Uterus (tissue), 3 donors: ENCODE measurements at regions not wholly inside any gene's neighbourhood (a gene's known extent, or its start where the extent isn't known, plus 50 kb on each side); places are given as distances from the start of the nearest gene placed in this dataset.

Experiments
- DNase-seq, 2 donors: peaks; one replicate each; pipeline ENCODE4 v3.0.0-alpha.2; 2019 to 2020
- H3K27ac ChIP-seq, 2 donors: fragments of 200-600 bp; sonication (generic); 1 replicate in 1 of 2; 2 replicates in 1 of 2; pipeline ENCODE4 v1.5.1; 2016 to 2018
- H3K27me3 ChIP-seq, 2 donors: fragments of 200-600 bp; sonication (generic); one replicate each; pipeline ENCODE4 v1.5.1; 2018 to 2019; ENCODE audit warnings: control low read depth in 1 of 2
- H3K36me3 ChIP-seq, 2 donors: fragments of 200-600 bp; sonication (generic); one replicate each; pipeline ENCODE4 v1.5.1; 2019; ENCODE audit warnings: control low read depth in 1 of 2
- H3K4me1 ChIP-seq, 2 donors: fragments of 200-600 bp; sonication (generic); one replicate each; pipeline ENCODE4 v1.5.1; 2018 to 2019; ENCODE audit warnings: control low read depth in 1 of 2
- H3K4me3 ChIP-seq, 2 donors: fragments of 200-600 bp; sonication (generic); 1 replicate in 1 of 2; 2 replicates in 1 of 2; pipeline ENCODE4 v1.5.1; 2018 to 2019; ENCODE audit warnings: mild to moderate bottlenecking in 1 of 2
- H3K9me3 ChIP-seq, 2 donors: fragments of 200-600 bp; sonication (generic); one replicate each; pipeline ENCODE4 v1.5.1; 2019; ENCODE audit warnings: control low read depth in 1 of 2
- POLR2A ChIP-seq, 2 donors: fragments of 450-650 bp; IDR thresholded peaks; one replicate each; pipeline ENCODE4 v1.6.1; 2016; ENCODE audit warnings: antibody characterized with exemption in 2 of 2, mild to moderate bottlenecking in 1 of 2, moderate library complexity in 1 of 2
- intact Hi-C: fragments of 100-400 bp; cut with DNase I; formaldehyde crosslinking; loops from one replicate; pipeline ENCODE4 v1.15.1; 2023; ENCODE audit warnings: low total_unique reads
- TF ChIP-seq, protein P1 (sequence below), 4 experiments: fragments of 200-600 bp in 2 of 4; fragments of 450-650 bp in 2 of 4; sonication (generic) in 2 of 4; IDR thresholded peaks; one replicate each; pipeline ENCODE4 v1.5.1; 2016 to 2019; ENCODE audit warnings: antibody characterized with exemption in 4 of 4, mild to moderate bottlenecking in 2 of 4, moderate library complexity in 1 of 4
- donor health status: DM: yes; HTN: yes; CAD: no.

DNA sequence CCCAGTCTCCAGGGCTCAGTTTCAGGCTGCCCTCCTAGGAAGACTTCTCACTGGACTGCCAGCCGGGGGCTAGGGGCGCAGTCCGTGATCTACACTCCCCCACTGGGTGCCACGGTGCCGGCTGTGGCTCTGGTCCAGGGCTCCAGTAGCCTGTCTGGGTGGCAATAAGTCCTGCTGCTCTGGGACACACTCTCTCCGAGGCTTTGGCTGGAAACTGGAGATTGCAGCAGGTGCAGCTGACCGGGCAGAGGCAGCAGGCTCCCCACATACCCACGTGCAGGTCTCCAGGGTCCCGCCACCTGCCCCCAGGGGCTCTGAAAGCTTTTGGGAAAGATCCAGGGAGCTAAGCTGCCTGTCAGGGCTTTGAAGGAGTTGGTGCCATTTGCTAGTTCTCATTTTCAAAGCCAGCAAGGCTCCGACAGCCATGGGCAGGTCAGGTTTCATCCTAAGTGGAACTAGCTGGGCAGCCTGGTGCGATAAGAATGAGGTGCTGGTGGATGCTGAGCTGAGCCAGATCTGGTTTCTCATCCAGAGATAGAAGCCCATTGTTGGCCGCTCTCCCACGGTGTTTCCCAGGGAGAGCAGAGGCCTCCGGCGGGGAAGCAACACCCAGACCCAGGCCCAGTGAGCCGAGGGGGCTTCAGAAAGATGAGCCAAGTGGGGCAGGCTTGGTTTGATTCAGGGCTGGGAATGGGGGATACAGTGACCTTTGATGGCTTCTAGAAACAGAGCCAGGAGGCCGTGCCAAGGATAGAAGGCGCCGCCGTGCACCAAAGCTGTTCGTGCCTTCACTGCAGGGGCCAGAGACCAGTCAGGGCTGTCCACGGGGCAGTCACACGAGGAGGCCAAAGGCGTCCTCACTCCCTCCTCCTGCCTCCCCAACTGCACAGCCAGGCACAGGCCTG, 141.7 kb upstream of the GPC1 start:
- Histone ChIP-seq H3K27ac (no peak overlapping the region), H3K4me3 (no peak overlapping the region), H3K9me3 (no peaks in the 10 kb centered on the region), H3K36me3 (no peaks in the 10 kb centered on the region), H3K27me3 (no peaks in the 10 kb centered on the region), H3K4me1 (no peaks in the 10 kb centered on the region)
- intact Hi-C loops = no loop called here
- no peak for TF ChIP-seq POLR2A (IDR thresholded peaks at IDR 0.05)
- TF ChIP-seq, protein P1, sequence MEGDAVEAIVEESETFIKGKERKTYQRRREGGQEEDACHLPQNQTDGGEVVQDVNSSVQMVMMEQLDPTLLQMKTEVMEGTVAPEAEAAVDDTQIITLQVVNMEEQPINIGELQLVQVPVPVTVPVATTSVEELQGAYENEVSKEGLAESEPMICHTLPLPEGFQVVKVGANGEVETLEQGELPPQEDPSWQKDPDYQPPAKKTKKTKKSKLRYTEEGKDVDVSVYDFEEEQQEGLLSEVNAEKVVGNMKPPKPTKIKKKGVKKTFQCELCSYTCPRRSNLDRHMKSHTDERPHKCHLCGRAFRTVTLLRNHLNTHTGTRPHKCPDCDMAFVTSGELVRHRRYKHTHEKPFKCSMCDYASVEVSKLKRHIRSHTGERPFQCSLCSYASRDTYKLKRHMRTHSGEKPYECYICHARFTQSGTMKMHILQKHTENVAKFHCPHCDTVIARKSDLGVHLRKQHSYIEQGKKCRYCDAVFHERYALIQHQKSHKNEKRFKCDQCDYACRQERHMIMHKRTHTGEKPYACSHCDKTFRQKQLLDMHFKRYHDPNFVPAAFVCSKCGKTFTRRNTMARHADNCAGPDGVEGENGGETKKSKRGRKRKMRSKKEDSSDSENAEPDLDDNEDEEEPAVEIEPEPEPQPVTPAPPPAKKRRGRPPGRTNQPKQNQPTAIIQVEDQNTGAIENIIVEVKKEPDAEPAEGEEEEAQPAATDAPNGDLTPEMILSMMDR (IDR thresholded peaks at IDR 0.05) = no peak
- no peak for DNase-seq

DNA sequence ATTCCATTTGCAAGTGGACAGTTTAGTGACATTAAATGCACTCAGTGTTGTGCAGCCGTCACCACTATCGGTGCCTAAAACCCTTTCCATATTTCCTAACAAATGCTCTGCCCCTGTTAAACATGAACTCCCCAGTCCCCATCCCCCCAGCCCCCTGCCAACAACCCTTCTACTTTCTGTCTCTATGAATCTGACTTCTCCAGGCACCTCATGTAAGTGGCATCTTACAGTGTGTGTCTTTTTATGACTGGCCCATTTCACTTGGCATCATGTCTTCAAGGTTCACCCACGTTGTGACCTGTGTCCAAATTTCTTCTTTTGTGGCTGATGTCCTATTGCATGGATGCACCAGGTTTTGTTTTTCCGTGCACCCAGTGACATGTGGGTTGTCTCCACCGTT, 140.9 kb upstream of the GPC1 start:
- Histone ChIP-seq H3K27me3 (no peaks in the 10 kb centered on the region), H3K27ac (no peak overlapping the region), H3K4me3 (no peak overlapping the region), H3K36me3 (no peaks in the 10 kb centered on the region), H3K9me3 (no peaks in the 10 kb centered on the region), H3K4me1 (no peaks in the 10 kb centered on the region)
- TF ChIP-seq, protein P1 (IDR thresholded peaks at IDR 0.05) = no peak
- no peak for TF ChIP-seq POLR2A (IDR thresholded peaks at IDR 0.05)
- DNase-seq = no peak
- intact Hi-C loops = no loop called here

DNA sequence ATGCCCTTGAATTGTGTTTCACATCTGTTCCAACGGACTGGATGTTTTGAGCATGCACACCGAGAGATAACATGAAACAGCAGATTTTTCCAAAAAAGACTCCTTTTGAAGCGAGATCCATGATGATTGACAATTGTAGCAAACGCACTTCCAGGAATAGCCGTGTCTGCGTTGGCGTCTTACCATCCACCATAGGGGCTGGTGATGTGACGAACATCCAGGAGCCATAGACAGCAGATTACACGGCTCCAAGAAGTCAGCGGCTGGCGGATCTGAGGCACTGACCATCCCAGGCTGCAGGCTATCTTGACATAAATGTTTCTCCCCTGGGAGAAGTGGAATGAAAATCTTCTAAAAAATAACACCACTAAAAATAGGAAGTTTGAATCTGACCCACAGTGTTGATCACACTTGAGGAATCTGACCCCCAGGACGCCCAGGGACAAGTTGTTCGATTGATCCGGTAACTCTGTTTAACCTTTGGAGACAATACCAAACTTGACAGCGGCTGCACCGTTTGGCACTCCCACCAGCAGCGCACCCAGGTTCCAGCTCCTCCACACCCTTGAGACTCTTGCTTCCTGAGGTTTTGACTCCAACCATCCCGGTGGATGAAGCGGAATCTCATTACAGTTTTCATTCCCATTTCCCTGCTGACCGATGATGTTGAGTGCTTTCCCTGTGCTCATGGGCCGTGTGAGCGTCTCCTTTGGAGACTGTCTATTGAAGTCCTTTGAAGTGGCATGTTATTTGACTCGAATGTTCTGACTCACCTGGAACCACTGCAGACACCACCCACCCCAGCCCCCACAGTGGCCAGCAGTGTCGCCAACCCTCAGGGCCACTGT, 140.0 kb upstream of the GPC1 start:
- H3K27ac ChIP-seq = no peak overlapping the region
- TF ChIP-seq, protein P1 (IDR thresholded peaks at IDR 0.05) = no peak
- TF ChIP-seq POLR2A (IDR thresholded peaks at IDR 0.05) = no peak
- DNase-seq = no peak
- no peaks in the 10 kb centered on the region for H3K4me1 ChIP-seq
- no peak overlapping the region for H3K4me3 ChIP-seq
- intact Hi-C loops = no loop called here
- H3K27me3 ChIP-seq = no peaks in the 10 kb centered on the region
- H3K36me3 ChIP-seq = no peaks in the 10 kb centered on the region
- H3K9me3 ChIP-seq = no peaks in the 10 kb centered on the region

DNA sequence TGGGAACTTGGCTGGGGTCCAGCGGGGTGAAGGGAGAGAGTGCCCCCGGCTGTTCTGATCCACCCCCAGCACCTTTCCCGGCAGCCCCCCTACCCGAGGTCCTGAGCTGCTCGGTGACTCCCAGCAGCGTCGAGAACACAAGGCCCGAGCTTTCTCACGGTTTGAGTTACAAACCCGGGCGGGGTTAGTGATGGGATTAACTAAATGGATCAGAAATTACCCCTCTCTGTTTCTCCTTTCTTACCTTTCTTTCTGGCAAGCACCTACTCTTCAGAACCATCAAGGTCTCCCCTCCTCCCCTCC, 139.4 kb upstream of the GPC1 start:
- H3K4me3 ChIP-seq = no peak overlapping the region
- H3K27me3 ChIP-seq = no peaks in the 10 kb centered on the region
- no peaks in the 10 kb centered on the region for H3K36me3 ChIP-seq
- no peak overlapping the region for H3K27ac ChIP-seq
- intact Hi-C loops = no loop called here
- no peaks in the 10 kb centered on the region for H3K4me1 ChIP-seq
- no peak for TF ChIP-seq POLR2A (IDR thresholded peaks at IDR 0.05)
- TF ChIP-seq, protein P1 (IDR thresholded peaks at IDR 0.05) = no peak
- no peak for DNase-seq
- H3K9me3 ChIP-seq = no peaks in the 10 kb centered on the region
